ENCODE measurements at regions not wholly inside any gene's neighbourhood (a gene's known extent, or its start where the extent isn't known, plus 50 kb on each side); places are given as distances from the start of the nearest gene placed in this dataset.

DNA sequence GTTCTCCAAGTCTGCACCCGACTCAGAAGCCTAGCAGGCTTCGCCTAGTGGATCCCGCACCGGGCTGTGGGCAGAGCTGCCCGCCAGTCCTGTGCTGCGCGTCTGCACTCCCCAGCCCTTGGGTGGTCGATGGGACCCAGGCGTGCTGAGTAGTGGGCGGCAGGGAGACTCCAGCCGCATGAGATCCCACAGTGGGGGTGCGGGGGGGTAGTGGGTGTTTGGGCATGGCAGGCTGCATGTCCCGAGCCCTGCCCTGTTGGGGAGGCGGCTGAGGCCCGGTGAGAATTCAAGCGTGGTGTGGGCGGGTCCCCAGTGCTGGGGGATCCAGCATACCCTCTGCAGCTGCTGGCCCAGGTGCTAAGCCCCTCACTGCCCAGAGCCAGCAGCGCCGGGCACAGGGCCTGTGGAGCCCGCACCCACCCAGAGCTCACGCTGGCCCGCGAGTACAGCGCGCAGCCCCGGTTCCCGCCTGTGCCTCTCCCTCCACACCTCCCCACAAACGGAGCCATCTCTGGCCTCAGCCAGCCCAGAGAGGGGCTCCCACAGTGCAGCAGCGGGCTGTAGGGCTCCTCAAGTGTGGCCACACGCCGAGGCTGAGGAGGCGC is 53.9 kb upstream of the BNC2 start:
- FAIRE-seq (no peak), DNase-seq (ENCODE audit: low read depth) (no peak)
- Histone ChIP-seq H3K4me3 (ENCODE audit: low read depth, low read length) (no peak overlapping the region), H3K27me3 (ENCODE audit: control insufficient read depth, insufficient read depth, low read length) (no peaks in the 10 kb centered on the region), H3K36me3 (ENCODE audit: control insufficient read depth, insufficient read depth, low read length) (no peaks in the 10 kb centered on the region)
- TF ChIP-seq, protein P1, sequence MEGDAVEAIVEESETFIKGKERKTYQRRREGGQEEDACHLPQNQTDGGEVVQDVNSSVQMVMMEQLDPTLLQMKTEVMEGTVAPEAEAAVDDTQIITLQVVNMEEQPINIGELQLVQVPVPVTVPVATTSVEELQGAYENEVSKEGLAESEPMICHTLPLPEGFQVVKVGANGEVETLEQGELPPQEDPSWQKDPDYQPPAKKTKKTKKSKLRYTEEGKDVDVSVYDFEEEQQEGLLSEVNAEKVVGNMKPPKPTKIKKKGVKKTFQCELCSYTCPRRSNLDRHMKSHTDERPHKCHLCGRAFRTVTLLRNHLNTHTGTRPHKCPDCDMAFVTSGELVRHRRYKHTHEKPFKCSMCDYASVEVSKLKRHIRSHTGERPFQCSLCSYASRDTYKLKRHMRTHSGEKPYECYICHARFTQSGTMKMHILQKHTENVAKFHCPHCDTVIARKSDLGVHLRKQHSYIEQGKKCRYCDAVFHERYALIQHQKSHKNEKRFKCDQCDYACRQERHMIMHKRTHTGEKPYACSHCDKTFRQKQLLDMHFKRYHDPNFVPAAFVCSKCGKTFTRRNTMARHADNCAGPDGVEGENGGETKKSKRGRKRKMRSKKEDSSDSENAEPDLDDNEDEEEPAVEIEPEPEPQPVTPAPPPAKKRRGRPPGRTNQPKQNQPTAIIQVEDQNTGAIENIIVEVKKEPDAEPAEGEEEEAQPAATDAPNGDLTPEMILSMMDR (IDR thresholded peaks at IDR 0.05; ENCODE audit: insufficient read depth, low read length, severe bottlenecking), result no peak

DNA sequence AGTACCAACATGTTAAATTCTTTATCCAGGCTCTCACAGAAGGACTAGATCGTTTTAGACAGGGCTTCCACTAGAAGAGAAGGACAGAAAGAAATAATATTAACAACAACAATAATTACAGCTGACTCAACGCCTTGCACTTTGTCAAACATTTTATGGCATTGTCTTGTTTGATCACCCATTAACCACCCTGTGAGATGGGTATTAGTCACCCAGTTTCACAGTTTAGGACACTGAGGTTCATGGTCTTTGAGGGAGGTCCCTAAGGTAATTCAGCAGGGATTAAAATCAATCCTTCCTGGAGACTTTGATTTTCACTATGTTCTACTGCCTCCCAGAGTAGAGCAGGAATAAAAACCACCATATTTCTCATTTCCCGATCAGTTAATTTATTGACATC is 51.4 kb upstream of the BNC2 start:
- H3K36me3 ChIP-seq (ENCODE audit: control insufficient read depth, insufficient read depth, low read length), result no peaks in the 10 kb centered on the region
- H3K4me3 ChIP-seq (ENCODE audit: low read depth, low read length), result no peak overlapping the region
- TF ChIP-seq, protein P1 (IDR thresholded peaks at IDR 0.05; ENCODE audit: insufficient read depth, low read length, severe bottlenecking), result no peak
- no peaks in the 10 kb centered on the region for H3K27me3 ChIP-seq (ENCODE audit: control insufficient read depth, insufficient read depth, low read length)
- DNase-seq (ENCODE audit: low read depth), result peak; percentile 54
- FAIRE-seq, result no peak

Measured in bronchial epithelial cell (primary cell).